Neural cell (in vitro differentiated cells): ENCODE measurements at regions not wholly inside any gene's neighbourhood (a gene's known extent, or its start where the extent isn't known, plus 50 kb on each side); places are given as distances from the start of the nearest gene placed in this dataset.

ENCODE experiments used
- H2AFZ ChIP-seq: fragments of 200-600, 300-800 bp; sonication (generic), shearing (Covaris generic); 2 replicates; pipeline ENCODE4 v1.6.0; 2014; ENCODE audit warnings: low read depth, mild to moderate bottlenecking, antibody characterized with exemption, low read length, moderate library complexity
- H3F3A ChIP-seq: fragments of 200-600 bp; shearing (Covaris generic); 2 replicates; pipeline ENCODE4 v1.6.1; 2016; ENCODE audit warnings: mild to moderate bottlenecking, moderate library complexity, mixed read lengths, antibody characterized with exemption, low read length; ENCODE audit not compliant: insufficient read depth, poor library complexity, severe bottlenecking
- H3K27ac ChIP-seq: fragments of 200-600, 300-800 bp; sonication (generic), shearing (Covaris generic); 2 replicates; pipeline ENCODE4 v1.5.1; 2014; ENCODE audit warnings: mild to moderate bottlenecking, low read length, moderate library complexity
- H3K27me3 ChIP-seq: fragments of 300-800, 200-600 bp; sonication (generic), shearing (Covaris generic); 2 replicates; pipeline ENCODE4 v1.6.0; 2014; ENCODE audit warnings: mild to moderate bottlenecking, low read depth, low read length, moderate library complexity; ENCODE audit not compliant: insufficient read depth
- H3K36me3 ChIP-seq: fragments of 300-800, 200-600 bp; sonication (generic), shearing (Covaris generic); 2 replicates; pipeline ENCODE4 v1.5.1; 2014; ENCODE audit warnings: mild to moderate bottlenecking, antibody characterized with exemption, low read length, moderate library complexity; ENCODE audit not compliant: insufficient read depth
- H3K4me2 ChIP-seq: fragments of 300-800, 200-600 bp; sonication (generic), shearing (Covaris generic); 2 replicates; pipeline ENCODE4 v1.6.0; 2014; ENCODE audit warnings: mild to moderate bottlenecking, low read length
- H3K4me3 ChIP-seq: fragments of 300-800, 200-600 bp; sonication (generic), shearing (Covaris generic); 2 replicates; pipeline ENCODE4 v1.5.1; 2014; ENCODE audit warnings: mild to moderate bottlenecking, low read length, moderate library complexity
- H3K79me2 ChIP-seq: fragments of 200-600 bp; shearing (Covaris generic); replicated peaks from 2 replicates; pipeline ENCODE4 v1.6.0; 2014; ENCODE audit warnings: mild to moderate bottlenecking, low read length, moderate library complexity; ENCODE audit not compliant: insufficient read depth
- H3K9ac ChIP-seq: fragments of 300-800, 200-600 bp; sonication (generic), shearing (Covaris generic); 2 replicates; pipeline ENCODE4 v1.6.1; 2016; ENCODE audit warnings: mild to moderate bottlenecking, low read length, mixed read lengths
- H3K9me2 ChIP-seq: fragments of 200-600 bp; shearing (Covaris generic); 2 replicates; pipeline ENCODE4 v1.6.1; 2016; ENCODE audit warnings: mild to moderate bottlenecking, low read length, mixed read lengths; ENCODE audit not compliant: insufficient read depth
- H3K9me3 ChIP-seq: fragments of 200-600, 300-800 bp; sonication (generic), shearing (Covaris generic); 2 replicates; pipeline ENCODE4 v1.6.1; 2016; ENCODE audit warnings: mild to moderate bottlenecking, mixed run types, low read length, moderate library complexity, mixed read lengths
- H4K20me1 ChIP-seq: fragments of 200-600 bp; shearing (Covaris generic); 2 replicates; pipeline ENCODE4 v1.6.1; 2016; ENCODE audit warnings: mild to moderate bottlenecking, mixed run types; ENCODE audit not compliant: insufficient read depth
- CTCF ChIP-seq: fragments of 450-650 bp; IDR thresholded peaks from 2 replicates; pipeline ENCODE4 v1.5.1; 2014; ENCODE audit warnings: antibody characterized with exemption, mild to moderate bottlenecking, moderate library complexity; ENCODE audit not compliant: poor library complexity, severe bottlenecking
- EP300 ChIP-seq: fragments of 450-650 bp; conservative IDR thresholded peaks from 2 replicates; pipeline ENCODE4 v1.6.1; 2014; ENCODE audit warnings: antibody characterized with exemption, mild to moderate bottlenecking, moderate library complexity; ENCODE audit not compliant: poor library complexity, severe bottlenecking
- EZH2 ChIP-seq: fragments of 200-600, 300-800 bp; shearing (Covaris generic), sonication (generic); IDR thresholded peaks from 2 replicates; pipeline ENCODE4 v1.6.1; 2014; ENCODE audit warnings: antibody characterized with exemption, low read length, borderline replicate concordance, mild to moderate bottlenecking; ENCODE audit not compliant: insufficient read depth, poor library complexity, severe bottlenecking
- MXI1 ChIP-seq: fragments of 450-650 bp; conservative IDR thresholded peaks from 2 replicates; pipeline ENCODE4 v1.6.1; 2014; ENCODE audit warnings: antibody characterized with exemption, mild to moderate bottlenecking; ENCODE audit not compliant: poor library complexity, severe bottlenecking
- POLR2AphosphoS5 ChIP-seq: IDR thresholded peaks from 2 replicates; pipeline ENCODE4 v1.6.1; 2012
- RAD21 ChIP-seq: fragments of 450-650 bp; conservative IDR thresholded peaks from 2 replicates; pipeline ENCODE4 v1.6.1; 2014; ENCODE audit warnings: antibody characterized with exemption, mild to moderate bottlenecking, moderate library complexity
- REST ChIP-seq: IDR thresholded peaks from 2 replicates; pipeline ENCODE4 v1.6.1; 2012; ENCODE audit warnings: borderline replicate concordance
- SMC3 ChIP-seq: fragments of 450-650 bp; conservative IDR thresholded peaks from 2 replicates; pipeline ENCODE4 v1.6.1; 2014; ENCODE audit warnings: antibody characterized with exemption, mild to moderate bottlenecking, moderate library complexity; ENCODE audit not compliant: poor library complexity
- TAF1 ChIP-seq: IDR thresholded peaks from 2 replicates; pipeline ENCODE4 v1.6.1; 2012; ENCODE audit warnings: low read depth

- Histone ChIP-seq H3K79me2 (no peaks in the 10 kb centered on the region), H3K36me3 (no peaks in the 10 kb centered on the region), H2AFZ (no peak overlapping the region), H3K27me3 (no peaks in the 10 kb centered on the region), H3K4me2 (no peak overlapping the region), H3K27ac (no peak overlapping the region), H3K9ac (no peak overlapping the region), H3F3A (no peaks in the 10 kb centered on the region), H4K20me1 (no peaks in the 10 kb centered on the region), H3K9me3 (no peaks in the 10 kb centered on the region), H3K9me2 (no peaks in the 10 kb centered on the region), H3K4me3 (no peak overlapping the region)
- TF ChIP-seq SMC3 (no peak), REST (no peak), POLR2AphosphoS5 (no peak), EZH2 (no peak), MXI1 (no peak), TAF1 (no peak), EP300 (no peak), CTCF (no peak), RAD21 (no peak)
These were observed 249.0 kb upstream of the CHD1 start for GRCh38 chr5:99177796-99178195.

GRCh38 chr5:99176186-99176585, 247.4 kb upstream of the CHD1 start:
- no peaks in the 10 kb centered on the region for H3F3A ChIP-seq
- H3K9me3 ChIP-seq = no peaks in the 10 kb centered on the region
- no peak overlapping the region for H3K4me2 ChIP-seq
- no peaks in the 10 kb centered on the region for H4K20me1 ChIP-seq
- H3K79me2 ChIP-seq = no peaks in the 10 kb centered on the region
- H3K9ac ChIP-seq = no peak overlapping the region
- no peaks in the 10 kb centered on the region for H3K27me3 ChIP-seq
- H3K36me3 ChIP-seq = no peaks in the 10 kb centered on the region
- no peak overlapping the region for H3K4me3 ChIP-seq
- TF ChIP-seq TAF1 = no peak
- no peak for TF ChIP-seq POLR2AphosphoS5
- TF ChIP-seq SMC3 = no peak
- TF ChIP-seq EP300 = no peak
- no peak for TF ChIP-seq CTCF
- TF ChIP-seq RAD21 = no peak
- no peak for TF ChIP-seq MXI1
- TF ChIP-seq REST = no peak
- TF ChIP-seq EZH2 = no peak
- H2AFZ ChIP-seq = no peak overlapping the region
- H3K27ac ChIP-seq = no peak overlapping the region
- H3K9me2 ChIP-seq = no peaks in the 10 kb centered on the region
